Calu3 (cell line): ENCODE measurements at regions not wholly inside any gene's neighbourhood (a gene's known extent, or its start where the extent isn't known, plus 50 kb on each side); places are given as distances from the start of the nearest gene placed in this dataset.

Experiments used
- BruUV-seq: library from RNA; stranded (reverse); fragments of 400-500 nt; replicated peaks from 2 replicates; lab custom pipeline; 2021; lab: Mats Ljungman, UMichigan
- CTCF ChIA-PET: fragments of 300-600 bp; sonication (Branson Sonifier 250); formaldehyde crosslinking; loops from one replicate; lab custom pipeline; 2022; ENCODE audit warnings: antibody characterized with exemption; lab: Charles Lee
- DNase-seq: peaks from one replicate; pipeline ENCODE4 v3.0.0; 2022
- H3K27ac Mint-ChIP-seq: one replicate; pipeline ENCODE4 v1.8.0; 2022; ENCODE audit warnings: mixed read lengths; ENCODE audit not compliant: unreplicated experiment
- H3K27me3 Mint-ChIP-seq: one replicate; pipeline ENCODE4 v1.8.0; 2022; ENCODE audit warnings: mixed read lengths; ENCODE audit not compliant: unreplicated experiment
- H3K36me3 Mint-ChIP-seq: one replicate; pipeline ENCODE4 v1.8.0; 2022; ENCODE audit warnings: mild to moderate bottlenecking, moderate library complexity, mixed read lengths; ENCODE audit not compliant: insufficient read depth, unreplicated experiment
- H3K4me1 Mint-ChIP-seq: one replicate; pipeline ENCODE4 v1.8.0; 2022; ENCODE audit warnings: mild to moderate bottlenecking, low read depth, mixed read lengths; ENCODE audit not compliant: unreplicated experiment
- H3K4me3 Mint-ChIP-seq: one replicate; pipeline ENCODE4 v1.8.0; 2022; ENCODE audit warnings: mild to moderate bottlenecking, low read depth, moderate library complexity, mixed read lengths; ENCODE audit not compliant: unreplicated experiment
- H3K9me3 Mint-ChIP-seq: one replicate; pipeline ENCODE4 v1.8.0; 2022; ENCODE audit warnings: low read depth, mixed read lengths; ENCODE audit not compliant: unreplicated experiment
- CTCF ChIP-seq: fragments of 200-600 bp; IDR thresholded peaks from one replicate; pipeline ENCODE4 v1.8.0; 2022; ENCODE audit warnings: antibody characterized with exemption; ENCODE audit not compliant: unreplicated experiment
- intact Hi-C: fragments of 100-400 bp; cut with micrococcal nuclease; formaldehyde crosslinking; loops from one replicate; pipeline ENCODE4 v1.10.0; 2022; ENCODE audit not compliant: unreplicated experiment

- H3K27ac Mint-ChIP-seq = no peak overlapping the region
- no peak for TF ChIP-seq CTCF
- H3K36me3 Mint-ChIP-seq = no peaks in the 10 kb centered on the region
- no peak for DNase-seq
- CTCF ChIA-PET = no interaction called here
- H3K9me3 Mint-ChIP-seq = no peaks in the 10 kb centered on the region
- intact Hi-C loops = no loop called here
- BruUV-seq = no TSS peak
- peaks cover 54% of the 10 kb centered on the region for H3K27me3 Mint-ChIP-seq
- no peaks in the 10 kb centered on the region for H3K4me1 Mint-ChIP-seq
- no peak overlapping the region for H3K4me3 Mint-ChIP-seq
Measured at GRCh38 chr1:2886631-2887030, 85.1 kb upstream of the TTC34 start.

GRCh38 chr1:2887941-2888855 is 86.7 kb upstream of the TTC34 start:
- no TSS peak for BruUV-seq
- Mint-ChIP-seq H3K27ac (no peak overlapping the region), H3K36me3 (no peaks in the 10 kb centered on the region), H3K27me3 (peaks cover 54% of the 10 kb centered on the region), H3K9me3 (no peaks in the 10 kb centered on the region), H3K4me3 (no peak overlapping the region), H3K4me1 (no peaks in the 10 kb centered on the region)
- no peak for DNase-seq
- no peak for TF ChIP-seq CTCF
- intact Hi-C loops = no loop called here
- CTCF ChIA-PET = no interaction called here

- Mint-ChIP-seq H3K9me3 (no peaks in the 10 kb centered on the region), H3K36me3 (no peaks in the 10 kb centered on the region), H3K4me3 (no peak overlapping the region), H3K27me3 (peaks cover 44% of the 10 kb centered on the region), H3K4me1 (no peaks in the 10 kb centered on the region), H3K27ac (no peak overlapping the region)
- intact Hi-C loops = no loop called here
- no TSS peak for BruUV-seq
- TF ChIP-seq CTCF = no peak
- no peak for DNase-seq
- CTCF ChIA-PET = no interaction called here
Measured at GRCh38 chr1:2890221-2890850, 88.8 kb upstream of the TTC34 start.

GRCh38 chr1:2891923-2892448 is 90.5 kb upstream of the TTC34 start:
- Mint-ChIP-seq H3K4me1 (no peaks in the 10 kb centered on the region), H3K36me3 (no peaks in the 10 kb centered on the region), H3K27ac (no peak overlapping the region), H3K4me3 (no peak overlapping the region), H3K27me3 (peaks cover 34% of the 10 kb centered on the region), H3K9me3 (no peaks in the 10 kb centered on the region)
- intact Hi-C loops = no loop called here
- no TSS peak for BruUV-seq
- no peak for TF ChIP-seq CTCF
- no peak for DNase-seq
- CTCF ChIA-PET = no interaction called here
